Body of pancreas (tissue), 4 donors: ENCODE measurements at regions not wholly inside any gene's neighbourhood (a gene's known extent, or its start where the extent isn't known, plus 50 kb on each side); places are given as distances from the start of the nearest gene placed in this dataset.

Source experiments
- POLR2A ChIP-seq, 3 donors: fragments of 450-650 bp; IDR thresholded peaks; one replicate each; pipeline ENCODE4 v1.6.1; 2016; ENCODE audit warnings: antibody characterized with exemption in 3 of 3, mild to moderate bottlenecking in 2 of 3
- TF ChIP-seq, protein P1 (sequence below), 7 experiments: fragments of 450-650 bp in 4 of 7; fragments of 200-600 bp in 3 of 7; sonication (generic) in 3 of 7; IDR thresholded peaks; one replicate each; pipeline ENCODE4 v1.5.1; 2016 to 2019; ENCODE audit warnings: antibody characterized with exemption in 7 of 7

DNA sequence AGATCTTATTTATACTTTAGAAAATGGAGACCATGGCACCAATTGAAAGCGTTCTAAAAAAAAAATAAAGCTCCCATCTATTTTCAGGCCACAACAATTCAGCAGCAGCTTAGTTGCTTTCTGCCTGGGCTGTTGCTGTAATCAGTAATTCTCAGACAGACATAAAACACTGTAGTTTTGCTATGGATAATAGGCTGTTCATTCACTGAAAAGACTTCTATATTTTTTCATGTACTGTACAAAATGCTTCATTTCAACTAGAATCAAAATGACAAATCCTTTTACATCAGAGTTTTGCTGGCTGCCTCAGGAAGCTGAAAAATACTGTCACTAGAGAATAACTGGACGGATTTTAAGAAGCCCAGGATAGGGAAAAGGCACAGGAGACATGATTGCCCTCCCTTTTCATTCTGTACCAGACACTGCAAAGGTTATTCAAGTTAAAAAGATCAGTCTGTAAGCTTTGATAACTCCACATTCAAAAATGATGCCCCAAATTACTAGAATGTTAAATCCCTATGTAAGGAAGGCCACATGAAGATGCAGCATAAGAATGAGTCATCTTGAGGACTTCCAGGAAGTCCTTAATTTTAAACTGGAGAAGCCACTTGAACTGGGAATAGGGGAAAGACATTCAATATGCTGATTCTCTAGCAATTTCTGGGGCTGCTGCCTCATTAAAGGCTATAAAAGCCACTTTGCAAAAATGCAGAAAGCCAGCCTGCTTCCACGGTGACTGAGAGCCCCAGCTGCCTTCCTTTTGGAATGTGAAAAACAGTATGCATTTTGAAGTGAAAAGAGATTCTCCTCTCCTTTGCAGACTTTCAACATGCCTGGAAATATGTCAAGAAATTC, 403.2 kb upstream of the RASGEF1B start:
- TF ChIP-seq, protein P1, sequence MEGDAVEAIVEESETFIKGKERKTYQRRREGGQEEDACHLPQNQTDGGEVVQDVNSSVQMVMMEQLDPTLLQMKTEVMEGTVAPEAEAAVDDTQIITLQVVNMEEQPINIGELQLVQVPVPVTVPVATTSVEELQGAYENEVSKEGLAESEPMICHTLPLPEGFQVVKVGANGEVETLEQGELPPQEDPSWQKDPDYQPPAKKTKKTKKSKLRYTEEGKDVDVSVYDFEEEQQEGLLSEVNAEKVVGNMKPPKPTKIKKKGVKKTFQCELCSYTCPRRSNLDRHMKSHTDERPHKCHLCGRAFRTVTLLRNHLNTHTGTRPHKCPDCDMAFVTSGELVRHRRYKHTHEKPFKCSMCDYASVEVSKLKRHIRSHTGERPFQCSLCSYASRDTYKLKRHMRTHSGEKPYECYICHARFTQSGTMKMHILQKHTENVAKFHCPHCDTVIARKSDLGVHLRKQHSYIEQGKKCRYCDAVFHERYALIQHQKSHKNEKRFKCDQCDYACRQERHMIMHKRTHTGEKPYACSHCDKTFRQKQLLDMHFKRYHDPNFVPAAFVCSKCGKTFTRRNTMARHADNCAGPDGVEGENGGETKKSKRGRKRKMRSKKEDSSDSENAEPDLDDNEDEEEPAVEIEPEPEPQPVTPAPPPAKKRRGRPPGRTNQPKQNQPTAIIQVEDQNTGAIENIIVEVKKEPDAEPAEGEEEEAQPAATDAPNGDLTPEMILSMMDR (IDR thresholded peaks at IDR 0.05) = no peak
- TF ChIP-seq POLR2A (IDR thresholded peaks at IDR 0.05) = no peak
